IMR-90 (cell line): ENCODE measurements at regions not wholly inside any gene's neighbourhood (a gene's known extent, or its start where the extent isn't known, plus 50 kb on each side); places are given as distances from the start of the nearest gene placed in this dataset.

ENCODE experiments used
- FOS ChIP-seq: fragments of 150-350 bp; IDR thresholded peaks from 2 replicates; pipeline ENCODE4 v1.6.1; 2016; ENCODE audit warnings: low read depth, low read length
- POLR2A ChIP-seq: IDR thresholded peaks from 2 replicates; pipeline ENCODE4 v1.6.1; 2012; ENCODE audit warnings: mild to moderate bottlenecking, low read depth, low read length
- RAD21 ChIP-seq: IDR thresholded peaks from 2 replicates; pipeline ENCODE4 v1.6.1; 2012; ENCODE audit warnings: low read length, improper control_type of control experiment
- SMC3 ChIP-seq: fragments of 150-350 bp; IDR thresholded peaks from 2 replicates; pipeline ENCODE4 v1.6.1; 2016; ENCODE audit warnings: low read depth, mild to moderate bottlenecking, antibody characterized with exemption, low read length, moderate library complexity
- TF ChIP-seq, protein P1 (sequence below): conservative IDR thresholded peaks from 2 replicates; pipeline ENCODE4 v1.5.1; 2012; ENCODE audit warnings: mild to moderate bottlenecking, low read depth, low read length, improper control_type of control experiment

DNA sequence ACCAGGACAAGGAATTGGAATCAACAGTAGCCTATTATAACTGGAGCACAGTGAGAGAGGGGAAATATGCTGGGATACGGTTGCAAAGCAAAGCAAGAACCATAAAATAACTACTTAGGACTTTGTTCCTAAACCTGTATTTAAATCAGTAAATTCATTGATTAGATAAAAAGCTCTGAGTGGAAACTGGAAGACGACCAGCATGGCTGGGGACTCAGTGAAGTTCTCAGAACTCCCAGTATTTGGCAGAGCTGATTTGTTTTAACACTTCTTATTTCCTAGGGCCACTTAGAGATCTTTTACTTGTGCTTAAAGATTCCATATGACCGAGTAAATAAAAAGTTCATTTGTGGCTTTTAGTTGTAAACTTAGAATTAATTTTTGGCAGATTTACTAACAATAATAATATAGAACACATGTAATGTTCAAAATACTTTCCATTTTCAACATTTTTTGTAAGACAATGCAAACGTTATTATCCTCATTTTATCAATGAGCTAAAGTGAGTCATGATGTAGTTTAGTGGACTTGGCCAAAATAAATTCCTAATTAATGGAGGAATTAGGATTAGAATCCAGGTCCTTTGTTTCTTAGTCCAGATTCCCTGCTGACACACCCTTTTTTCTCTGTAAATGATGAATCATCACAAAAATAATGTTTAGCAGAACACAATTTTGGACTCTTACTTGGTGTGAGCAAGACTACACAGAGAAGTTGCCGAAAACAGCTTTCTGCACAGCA, 392.9 kb downstream of the GJA1 start:
- TF ChIP-seq POLR2A (no peak), FOS (no peak), SMC3 (no peak), RAD21 (no peak)
- TF ChIP-seq, protein P1, sequence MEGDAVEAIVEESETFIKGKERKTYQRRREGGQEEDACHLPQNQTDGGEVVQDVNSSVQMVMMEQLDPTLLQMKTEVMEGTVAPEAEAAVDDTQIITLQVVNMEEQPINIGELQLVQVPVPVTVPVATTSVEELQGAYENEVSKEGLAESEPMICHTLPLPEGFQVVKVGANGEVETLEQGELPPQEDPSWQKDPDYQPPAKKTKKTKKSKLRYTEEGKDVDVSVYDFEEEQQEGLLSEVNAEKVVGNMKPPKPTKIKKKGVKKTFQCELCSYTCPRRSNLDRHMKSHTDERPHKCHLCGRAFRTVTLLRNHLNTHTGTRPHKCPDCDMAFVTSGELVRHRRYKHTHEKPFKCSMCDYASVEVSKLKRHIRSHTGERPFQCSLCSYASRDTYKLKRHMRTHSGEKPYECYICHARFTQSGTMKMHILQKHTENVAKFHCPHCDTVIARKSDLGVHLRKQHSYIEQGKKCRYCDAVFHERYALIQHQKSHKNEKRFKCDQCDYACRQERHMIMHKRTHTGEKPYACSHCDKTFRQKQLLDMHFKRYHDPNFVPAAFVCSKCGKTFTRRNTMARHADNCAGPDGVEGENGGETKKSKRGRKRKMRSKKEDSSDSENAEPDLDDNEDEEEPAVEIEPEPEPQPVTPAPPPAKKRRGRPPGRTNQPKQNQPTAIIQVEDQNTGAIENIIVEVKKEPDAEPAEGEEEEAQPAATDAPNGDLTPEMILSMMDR: no peak
